GM12874 (cell line): ENCODE measurements at regions not wholly inside any gene's neighbourhood (a gene's known extent, or its start where the extent isn't known, plus 50 kb on each side); places are given as distances from the start of the nearest gene placed in this dataset.

Source experiments
- CTCF ChIP-seq: IDR thresholded peaks from 2 replicates; pipeline ENCODE4 v1.5.1; 2011; ENCODE audit warnings: low read depth, mild to moderate bottlenecking, control low read depth, low read length, moderate library complexity; ENCODE audit not compliant: insufficient read depth

GRCh38 chr16:66085651-66086050, 280.8 kb upstream of the CDH5 start:
- no peak for TF ChIP-seq CTCF

DNA sequence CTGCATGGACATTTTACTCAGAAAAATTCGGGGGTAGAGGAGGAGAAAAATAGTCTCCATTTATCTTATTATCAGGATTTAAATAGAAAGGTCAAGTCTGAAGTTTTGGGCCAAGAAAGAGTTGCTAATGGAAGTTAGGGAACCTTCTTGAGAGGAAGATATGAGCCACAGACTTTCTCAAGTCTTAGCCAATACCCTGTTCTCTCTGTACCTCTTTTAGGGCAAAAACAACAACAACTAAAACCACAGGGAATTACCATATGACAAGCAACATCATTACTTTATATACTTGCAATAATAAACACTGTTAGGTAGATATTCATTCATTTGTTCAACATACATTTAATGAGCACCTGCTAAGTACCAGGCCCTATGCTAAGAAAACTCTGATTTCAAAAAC, 282.2 kb upstream of the CDH5 start:
- no peak for TF ChIP-seq CTCF

GRCh38 chr16:66083171-66083570, 283.3 kb upstream of the CDH5 start:
- no peak for TF ChIP-seq CTCF

GRCh38 chr16:66082424-66082823, 284.1 kb upstream of the CDH5 start:
- no peak for TF ChIP-seq CTCF

DNA sequence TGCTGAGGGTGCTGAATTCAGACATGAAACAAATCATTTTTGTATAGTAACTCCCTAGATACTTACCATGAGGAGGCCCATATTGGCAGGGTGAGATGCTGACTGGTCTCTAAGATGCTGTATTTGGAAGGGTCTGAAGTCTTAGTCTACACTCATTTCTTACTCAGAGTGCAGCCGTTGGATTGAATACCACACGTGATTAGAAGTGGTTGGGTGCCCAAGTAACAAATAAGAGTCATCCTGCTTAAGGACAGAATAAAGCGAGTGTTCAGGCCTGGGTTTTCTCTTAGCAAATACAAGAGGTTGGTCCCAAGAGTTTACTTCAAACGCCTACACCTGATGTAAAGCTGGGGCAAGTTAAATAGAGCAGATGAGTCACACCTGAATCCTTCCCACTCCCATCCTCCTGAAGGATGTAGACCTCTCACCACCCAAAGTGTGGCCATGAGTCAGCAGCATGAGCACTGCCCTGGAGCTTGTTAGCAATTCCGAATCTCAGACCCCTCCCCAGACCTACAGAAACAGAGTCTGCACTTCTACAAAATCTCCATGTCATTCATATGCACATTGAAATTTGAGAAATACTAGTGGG, 284.6 kb upstream of the CDH5 start:
- no peak for TF ChIP-seq CTCF

- TF ChIP-seq CTCF = no peak
Measured at GRCh38 chr16:66079671-66080334, 286.7 kb upstream of the CDH5 start.

GRCh38 chr16:66070140-66070917, 296.2 kb upstream of the CDH5 start:
- no peak for TF ChIP-seq CTCF
